ENCODE measurements at regions not wholly inside any gene's neighbourhood (a gene's known extent, or its start where the extent isn't known, plus 50 kb on each side); places are given as distances from the start of the nearest gene placed in this dataset.

GRCh38 chr6:45715508-45715803 is 300.2 kb downstream of the CLIC5 start:
- FAIRE-seq (no peak), DNase-seq (ENCODE audit: extremely low spot score, insufficient read length, low read depth) (no peak)

DNA sequence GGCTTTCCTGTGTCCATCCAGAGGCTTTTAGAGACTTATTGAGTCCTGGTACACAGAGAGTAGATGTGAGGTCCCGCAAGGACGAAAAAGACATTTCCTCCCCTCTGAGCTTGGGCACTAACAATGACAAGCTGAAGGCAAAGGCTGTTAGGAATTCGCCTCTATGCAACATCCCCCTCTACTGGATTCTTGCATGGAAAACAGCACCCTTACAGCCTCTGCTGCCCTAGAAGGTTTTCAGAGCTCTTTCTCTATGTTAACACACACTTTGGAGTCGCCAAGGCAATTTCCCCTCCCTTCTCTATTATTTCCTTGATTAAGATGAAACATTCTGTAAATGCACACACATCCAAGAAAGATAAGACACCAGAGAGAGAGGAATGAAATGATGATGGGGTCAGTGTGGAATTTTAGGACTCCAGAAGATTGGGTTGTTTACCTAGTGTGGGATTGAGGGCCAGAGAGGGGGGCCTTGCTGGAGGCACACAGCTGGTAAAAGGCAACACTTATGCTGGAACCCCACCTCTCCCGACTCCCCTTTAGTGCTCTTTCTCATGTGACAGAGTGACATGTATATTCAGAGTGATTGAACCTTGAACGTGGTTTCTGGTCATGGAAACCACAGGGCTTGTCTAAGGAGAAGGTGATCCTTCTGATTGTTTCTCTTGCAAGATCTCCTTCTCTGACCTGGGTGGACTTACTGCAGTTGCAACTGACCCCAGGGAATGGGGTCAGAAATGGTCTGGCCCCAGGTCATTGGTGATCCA is 300.7 kb downstream of the CLIC5 start:
- no peak for DNase-seq (ENCODE audit: extremely low spot score, insufficient read length, low read depth)
- peak; percentile 79 for FAIRE-seq

- DNase-seq (ENCODE audit: extremely low spot score, insufficient read length, low read depth) (no peak), FAIRE-seq (no peak)
Measured at GRCh38 chr6:45714006-45714730, 301.5 kb downstream of the CLIC5 start.
